Osteoblast (primary cell): ENCODE measurements at regions not wholly inside any gene's neighbourhood (a gene's known extent, or its start where the extent isn't known, plus 50 kb on each side); places are given as distances from the start of the nearest gene placed in this dataset.

Experiments
- DNase-seq: peaks from one replicate; pipeline ENCODE4 v3.0.0; 2011; ENCODE audit warnings: low spot score, mixed read lengths; ENCODE audit not compliant: insufficient read length; ENCODE audit errors: missing footprints
- H2AFZ ChIP-seq: 2 replicates; pipeline ENCODE4 v1.6.0; 2011; ENCODE audit warnings: mild to moderate bottlenecking, low read length
- H3K27ac ChIP-seq: 2 replicates; pipeline ENCODE4 v1.5.1; 2011; ENCODE audit warnings: mild to moderate bottlenecking, low read depth, low read length, moderate library complexity
- H3K27me3 ChIP-seq: 2 replicates; pipeline ENCODE4 v1.6.0; 2012; ENCODE audit warnings: mild to moderate bottlenecking, control low read depth, inconsistent platforms, low read length, moderate library complexity; ENCODE audit not compliant: insufficient read depth
- H3K36me3 ChIP-seq: 2 replicates; pipeline ENCODE4 v1.5.1; 2011; ENCODE audit warnings: mild to moderate bottlenecking, low read length, control low read depth, moderate library complexity; ENCODE audit not compliant: insufficient read depth
- H3K4me1 ChIP-seq: 2 replicates; pipeline ENCODE4 v1.5.1; 2011; ENCODE audit warnings: mild to moderate bottlenecking, low read length, control low read depth, moderate library complexity; ENCODE audit not compliant: insufficient read depth
- H3K4me2 ChIP-seq: 2 replicates; pipeline ENCODE4 v1.6.0; 2011; ENCODE audit warnings: mild to moderate bottlenecking, low read length; ENCODE audit not compliant: insufficient read depth
- H3K4me3 ChIP-seq: fragments of 200-600 bp; sonication (generic); 3 replicates; pipeline ENCODE4 v1.5.1; 2012; ENCODE audit warnings: mild to moderate bottlenecking, low read length, inconsistent platforms; ENCODE audit not compliant: insufficient read depth
- H3K79me2 ChIP-seq: 2 replicates; pipeline ENCODE4 v1.6.0; 2012; ENCODE audit warnings: mild to moderate bottlenecking, low read length, control low read depth, inconsistent platforms; ENCODE audit not compliant: insufficient read depth
- H3K9me3 ChIP-seq: 2 replicates; pipeline ENCODE4 v1.5.1; 2011; ENCODE audit warnings: low read depth, low read length, control low read depth
- H4K20me1 ChIP-seq: 2 replicates; pipeline ENCODE4 v1.6.0; 2012; ENCODE audit warnings: mild to moderate bottlenecking, low read length, control low read depth; ENCODE audit not compliant: insufficient read depth
- CTCF ChIP-seq: IDR thresholded peaks from 2 replicates; pipeline ENCODE4 v1.5.1; 2011; ENCODE audit warnings: mild to moderate bottlenecking, low read depth, low read length, moderate library complexity; ENCODE audit errors: extremely low read depth

GRCh38 chr21:22710721-22711120, 1712.5 kb downstream of the NCAM2 start:
- Histone ChIP-seq H4K20me1 (no peaks in the 10 kb centered on the region), H3K27ac (no peak overlapping the region), H3K4me3 (no peak overlapping the region), H3K27me3 (no peaks in the 10 kb centered on the region), H2AFZ (no peak overlapping the region), H3K79me2 (no peaks in the 10 kb centered on the region), H3K4me2 (no peak overlapping the region), H3K36me3 (no peaks in the 10 kb centered on the region), H3K4me1 (no peaks in the 10 kb centered on the region), H3K9me3 (peaks cover 3% of the 10 kb centered on the region)
- no peak for DNase-seq
- TF ChIP-seq CTCF: no peak

- DNase-seq: no peak
- Histone ChIP-seq H3K4me2 (no peak overlapping the region), H4K20me1 (no peaks in the 10 kb centered on the region), H3K36me3 (no peaks in the 10 kb centered on the region), H3K4me3 (no peak overlapping the region), H3K27ac (no peak overlapping the region), H3K79me2 (no peaks in the 10 kb centered on the region), H3K4me1 (no peaks in the 10 kb centered on the region), H2AFZ (no peak overlapping the region), H3K27me3 (no peaks in the 10 kb centered on the region), H3K9me3 (peaks cover 10% of the 10 kb centered on the region)
- no peak for TF ChIP-seq CTCF
Measured at GRCh38 chr21:22711636-22712035, 1713.4 kb downstream of the NCAM2 start.

GRCh38 chr21:22725436-22725835, 1727.2 kb downstream of the NCAM2 start:
- Histone ChIP-seq H3K4me1 (no peaks in the 10 kb centered on the region), H3K36me3 (no peaks in the 10 kb centered on the region), H4K20me1 (no peaks in the 10 kb centered on the region), H3K9me3 (peaks cover 8% of the 10 kb centered on the region), H3K27ac (no peak overlapping the region), H3K4me2 (no peak overlapping the region), H2AFZ (no peak overlapping the region), H3K27me3 (no peaks in the 10 kb centered on the region), H3K4me3 (no peak overlapping the region), H3K79me2 (no peaks in the 10 kb centered on the region)
- DNase-seq: no peak
- TF ChIP-seq CTCF: no peak

- Histone ChIP-seq H3K27me3 (no peaks in the 10 kb centered on the region), H3K79me2 (no peaks in the 10 kb centered on the region), H3K4me1 (no peaks in the 10 kb centered on the region), H2AFZ (no peak overlapping the region), H3K4me3 (no peak overlapping the region), H3K36me3 (no peaks in the 10 kb centered on the region), H3K27ac (no peak overlapping the region), H3K4me2 (no peak overlapping the region), H3K9me3 (peaks cover 9% of the 10 kb centered on the region), H4K20me1 (no peaks in the 10 kb centered on the region)
- no peak for DNase-seq
- TF ChIP-seq CTCF: no peak
Measured at GRCh38 chr21:22728091-22728490, 1729.9 kb downstream of the NCAM2 start.
